ENCODE measurements at regions not wholly inside any gene's neighbourhood (a gene's known extent, or its start where the extent isn't known, plus 50 kb on each side); places are given as distances from the start of the nearest gene placed in this dataset.

- H3K27me3 ChIP-seq (replicated peaks in 1 of 4; ENCODE audit: control extremely low read depth in 1 of 4, control insufficient read depth in 3 of 4, insufficient read depth in 4 of 4, low read length in 3 of 4) = no peaks in the 10 kb centered on the region
- no peaks in the 10 kb centered on the region for H3K36me3 ChIP-seq (replicated peaks in 1 of 2; ENCODE audit: control extremely low read depth in 1 of 2, control insufficient read depth in 1 of 2, extremely low read depth in 1 of 2, insufficient read depth in 2 of 2, low read length in 1 of 2)
- no peaks in the 10 kb centered on the region for H3K9me3 Mint-ChIP-seq (ENCODE audit: insufficient read depth)
- no peaks in the 10 kb centered on the region for H4K20me1 ChIP-seq (ENCODE audit: control insufficient read depth, insufficient read depth, low read length, poor library complexity, severe bottlenecking)
- no peaks in the 10 kb centered on the region for H3K79me2 ChIP-seq (ENCODE audit: control insufficient read depth, insufficient read depth, low read length)
- DNase-seq = no peak
- POLR2A ChIA-PET = no interaction called here
- no peak overlapping the region for H3K27ac Mint-ChIP-seq
- intact Hi-C loops (cut with micrococcal nuclease) = no loop called here
- ATAC-seq (ENCODE audit: low read depth) = no peak
- CTCF ChIA-PET = no interaction called here
- H3K4me2 ChIP-seq (replicated peaks; ENCODE audit: low read depth, low read length, poor library complexity, severe bottlenecking) = no peak overlapping the region
- peaks cover 18% of the 10 kb centered on the region for H3K27me3 Mint-ChIP-seq
- H3K9ac ChIP-seq (ENCODE audit: low read length) = no peak overlapping the region
- no peak for TF ChIP-seq CTCF (IDR thresholded peaks at IDR 0.05)
- TF ChIP-seq EZH2 (IDR thresholded peaks at IDR 0.05; ENCODE audit: borderline replicate concordance, insufficient read depth, low read depth, low read length, poor library complexity, severe bottlenecking) = no peak
- 100% methylated on average over 1 of the region's 2 CpGs for WGBS (ENCODE audit: insufficient coverage)
- H3K27ac ChIP-seq (ENCODE audit: low read length in 2 of 2) = no peak overlapping the region
- H3K9me3 ChIP-seq (ENCODE audit: control extremely low read depth in 1 of 3, control insufficient read depth in 2 of 3, insufficient read depth in 1 of 3, low read length in 2 of 3) = no peaks in the 10 kb centered on the region
- no peaks in the 10 kb centered on the region for H3K4me1 ChIP-seq (ENCODE audit: control insufficient read depth in 2 of 2, insufficient read depth in 2 of 2, low read length in 2 of 2)
- no peak overlapping the region for H3K4me3 Mint-ChIP-seq
- H2AFZ ChIP-seq (ENCODE audit: insufficient read depth, low read depth, low read length, poor library complexity, severe bottlenecking) = no peak overlapping the region
- H3K4me1 Mint-ChIP-seq = no peaks in the 10 kb centered on the region
- no peak overlapping the region for H3K4me3 ChIP-seq (ENCODE audit: control extremely low read depth in 1 of 5, extremely low read depth in 1 of 5, insufficient read depth in 1 of 5, low read depth in 2 of 5, low read length in 4 of 5)
Observed at GRCh38 chr2:19783935-19784334, 117.8 kb downstream of the TTC32 start.

GRCh38 chr2:19776941-19777514 is 124.8 kb downstream of the TTC32 start:
- Histone ChIP-seq H3K9ac (ENCODE audit: low read length) (no peak overlapping the region), H3K27ac (ENCODE audit: low read length in 2 of 2) (no peak overlapping the region), H3K79me2 (ENCODE audit: control insufficient read depth, insufficient read depth, low read length) (no peaks in the 10 kb centered on the region), H3K36me3 (replicated peaks in 1 of 2; ENCODE audit: control extremely low read depth in 1 of 2, control insufficient read depth in 1 of 2, extremely low read depth in 1 of 2, insufficient read depth in 2 of 2, low read length in 1 of 2) (no peaks in the 10 kb centered on the region), H3K4me1 (ENCODE audit: control insufficient read depth in 2 of 2, insufficient read depth in 2 of 2, low read length in 2 of 2) (no peaks in the 10 kb centered on the region), H3K27me3 (replicated peaks in 1 of 4; ENCODE audit: control extremely low read depth in 1 of 4, control insufficient read depth in 3 of 4, insufficient read depth in 4 of 4, low read length in 3 of 4) (no peaks in the 10 kb centered on the region), H4K20me1 (ENCODE audit: control insufficient read depth, insufficient read depth, low read length, poor library complexity, severe bottlenecking) (no peaks in the 10 kb centered on the region), H3K9me3 (ENCODE audit: control extremely low read depth in 1 of 3, control insufficient read depth in 2 of 3, insufficient read depth in 1 of 3, low read length in 2 of 3) (no peaks in the 10 kb centered on the region), H3K4me2 (replicated peaks; ENCODE audit: low read depth, low read length, poor library complexity, severe bottlenecking) (no peak overlapping the region), H2AFZ (ENCODE audit: insufficient read depth, low read depth, low read length, poor library complexity, severe bottlenecking) (no peak overlapping the region), H3K4me3 (ENCODE audit: control extremely low read depth in 1 of 5, extremely low read depth in 1 of 5, insufficient read depth in 1 of 5, low read depth in 2 of 5, low read length in 4 of 5) (no peak overlapping the region)
- intact Hi-C loops (cut with micrococcal nuclease) = no loop called here
- no peak for DNase-seq
- Mint-ChIP-seq H3K4me1 (no peaks in the 10 kb centered on the region), H3K27ac (no peak overlapping the region), H3K27me3 (peaks cover 20% of the 10 kb centered on the region), H3K4me3 (no peak overlapping the region), H3K9me3 (ENCODE audit: insufficient read depth) (no peaks in the 10 kb centered on the region)
- POLR2A ChIA-PET = no interaction called here
- ATAC-seq (ENCODE audit: low read depth) = no peak
- no peak for TF ChIP-seq EZH2 (IDR thresholded peaks at IDR 0.05; ENCODE audit: borderline replicate concordance, insufficient read depth, low read depth, low read length, poor library complexity, severe bottlenecking)
- TF ChIP-seq CTCF (IDR thresholded peaks at IDR 0.05) = no peak
- CTCF ChIA-PET = no interaction called here
- WGBS (ENCODE audit: insufficient coverage) = 84% methylated on average over 5 of the region's 6 CpGs

All from B cell (primary cell).